Body of pancreas (tissue), 4 donors: ENCODE measurements at regions not wholly inside any gene's neighbourhood (a gene's known extent, or its start where the extent isn't known, plus 50 kb on each side); places are given as distances from the start of the nearest gene placed in this dataset.

Source experiments
- ATAC-seq: fragments of 150-250 bp; one replicate; pipeline ENCODE4 v1.9.1; 2016
- DNase-seq, 4 donors: peaks; one replicate each; pipeline ENCODE4 v3.0.0-alpha.2; 2019
- H3K27ac ChIP-seq, 4 donors: fragments of 200-600 bp; sonication (generic); 1 replicate in 3 of 4; 2 replicates in 1 of 4; pipeline versions ENCODE4 v1.5.1 to v1.6.1; 2016 to 2019; ENCODE audit warnings: mild to moderate bottlenecking in 1 of 4, mixed read lengths in 1 of 4, moderate library complexity in 1 of 4
- H3K27me3 ChIP-seq, 2 donors: fragments of 200-600 bp; sonication (generic); one replicate each; pipeline ENCODE4 v1.6.0; 2016; ENCODE audit warnings: mild to moderate bottlenecking in 1 of 2
- H3K36me3 ChIP-seq, 2 donors: fragments of 200-600 bp; sonication (generic); replicated peaks in 1 of 2; 2 replicates each; pipeline ENCODE4 v1.5.1; 2016; ENCODE audit warnings: low read depth in 2 of 2; ENCODE audit not compliant: insufficient read depth in 1 of 2
- H3K4me1 ChIP-seq: fragments of 200-600 bp; sonication (generic); one replicate; pipeline ENCODE4 v1.6.0; 2016
- H3K4me3 ChIP-seq, 2 donors: fragments of 200-600 bp; sonication (generic); 1 replicate in 1 of 2; 2 replicates in 1 of 2; pipeline ENCODE4 v1.5.1; 2016 to 2019
- H3K9me3 ChIP-seq, 3 donors: fragments of 200-600 bp; sonication (generic); 1 replicate in 2 of 3; 2 replicates in 1 of 3; pipeline ENCODE4 v1.5.1; 2016
- POLR2A ChIP-seq, 3 donors: fragments of 450-650 bp; IDR thresholded peaks; one replicate each; pipeline ENCODE4 v1.6.1; 2016; ENCODE audit warnings: antibody characterized with exemption in 3 of 3, mild to moderate bottlenecking in 2 of 3
- WGBS, 2 donors: methylation state at CpG; one replicate each; pipeline ENCODE4 v1.1.5; 2017; 5-methylcytosine and 5-hydroxymethylcytosine counted together
- intact Hi-C: fragments of 100-400 bp; cut with DNase I; formaldehyde crosslinking; loops from one replicate; pipeline ENCODE4 v1.15.1; 2023
- TF ChIP-seq, protein P1 (sequence below), 7 experiments: fragments of 450-650 bp in 4 of 7; fragments of 200-600 bp in 3 of 7; sonication (generic) in 3 of 7; IDR thresholded peaks; one replicate each; pipeline ENCODE4 v1.5.1; 2016 to 2019; ENCODE audit warnings: antibody characterized with exemption in 7 of 7

DNA sequence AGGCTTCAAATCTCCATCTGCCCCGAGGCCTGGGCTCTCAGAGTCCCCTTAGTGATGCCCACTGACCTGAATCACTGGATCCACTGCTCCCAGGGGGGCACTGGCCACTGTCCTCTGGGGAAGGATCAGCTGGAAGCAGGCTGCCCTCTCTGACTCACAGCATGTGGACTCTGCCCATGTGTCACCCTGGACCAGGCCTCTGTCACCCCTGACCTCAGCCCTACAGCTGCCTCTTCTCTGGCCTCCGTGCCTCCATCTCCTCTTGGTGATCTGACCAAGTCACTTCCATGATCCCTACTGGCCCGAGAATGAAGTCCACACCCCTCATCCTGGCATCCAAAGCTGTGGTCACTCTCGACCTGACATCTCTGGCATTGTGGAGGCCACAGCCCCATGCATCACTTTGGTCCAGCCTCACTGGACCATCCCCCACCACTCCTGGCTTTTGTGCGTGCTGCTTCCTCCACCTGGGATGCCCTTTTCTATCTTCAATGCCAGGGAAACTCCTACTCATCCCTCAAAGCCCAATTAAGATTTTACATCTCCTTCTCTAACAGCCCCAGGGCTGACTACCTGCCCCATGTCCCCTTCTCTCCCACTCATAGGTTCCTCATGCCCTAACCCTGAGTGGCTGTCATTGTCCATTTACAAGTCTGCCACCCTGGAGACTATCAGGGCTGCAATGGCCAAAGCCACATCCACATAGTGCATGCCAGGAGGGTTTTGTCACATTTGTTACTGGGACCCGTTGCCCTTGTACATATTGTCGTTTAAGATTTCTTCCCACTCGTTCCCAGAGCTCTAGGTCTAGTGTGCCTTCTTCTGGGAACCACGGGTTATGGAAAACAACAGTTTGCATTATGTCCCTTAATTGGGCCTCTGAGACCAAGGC is 685.0 kb downstream of the MATN1 start:
- intact Hi-C loops: no loop called here
- H3K27ac ChIP-seq: no peak overlapping the region
- peaks cover 0 to 8% (median 0%) of the 10 kb centered on the region in 3 donors for H3K9me3 ChIP-seq
- DNase-seq: no peak
- ATAC-seq: no peak
- no peak overlapping the region for H3K4me3 ChIP-seq
- WGBS, 2 donors: 72 to 86% methylated on average over 8 of the region's 9 CpGs
- H3K27me3 ChIP-seq: no peaks in the 10 kb centered on the region
- TF ChIP-seq, protein P1, sequence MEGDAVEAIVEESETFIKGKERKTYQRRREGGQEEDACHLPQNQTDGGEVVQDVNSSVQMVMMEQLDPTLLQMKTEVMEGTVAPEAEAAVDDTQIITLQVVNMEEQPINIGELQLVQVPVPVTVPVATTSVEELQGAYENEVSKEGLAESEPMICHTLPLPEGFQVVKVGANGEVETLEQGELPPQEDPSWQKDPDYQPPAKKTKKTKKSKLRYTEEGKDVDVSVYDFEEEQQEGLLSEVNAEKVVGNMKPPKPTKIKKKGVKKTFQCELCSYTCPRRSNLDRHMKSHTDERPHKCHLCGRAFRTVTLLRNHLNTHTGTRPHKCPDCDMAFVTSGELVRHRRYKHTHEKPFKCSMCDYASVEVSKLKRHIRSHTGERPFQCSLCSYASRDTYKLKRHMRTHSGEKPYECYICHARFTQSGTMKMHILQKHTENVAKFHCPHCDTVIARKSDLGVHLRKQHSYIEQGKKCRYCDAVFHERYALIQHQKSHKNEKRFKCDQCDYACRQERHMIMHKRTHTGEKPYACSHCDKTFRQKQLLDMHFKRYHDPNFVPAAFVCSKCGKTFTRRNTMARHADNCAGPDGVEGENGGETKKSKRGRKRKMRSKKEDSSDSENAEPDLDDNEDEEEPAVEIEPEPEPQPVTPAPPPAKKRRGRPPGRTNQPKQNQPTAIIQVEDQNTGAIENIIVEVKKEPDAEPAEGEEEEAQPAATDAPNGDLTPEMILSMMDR (IDR thresholded peaks at IDR 0.05): no peak
- TF ChIP-seq POLR2A (IDR thresholded peaks at IDR 0.05): no peak
- no peaks in the 10 kb centered on the region for H3K4me1 ChIP-seq
- H3K36me3 ChIP-seq: no peaks in the 10 kb centered on the region

- Histone ChIP-seq H3K27me3 (no peaks in the 10 kb centered on the region), H3K4me3 (no peak overlapping the region), H3K4me1 (no peaks in the 10 kb centered on the region), H3K9me3 (no peaks in the 10 kb centered on the region), H3K36me3 (no peaks in the 10 kb centered on the region), H3K27ac (no peak overlapping the region)
- ATAC-seq (no peak), DNase-seq (no peak)
- 73 to 83% methylated on average over 10 of the region's 10 CpGs for WGBS, 2 donors
- TF ChIP-seq, protein P1 (IDR thresholded peaks at IDR 0.05): no peak
- TF ChIP-seq POLR2A (IDR thresholded peaks at IDR 0.05): no peak
- intact Hi-C loops: no loop called here
Measured at GRCh38 chr1:30037251-30038118, 685.9 kb downstream of the MATN1 start.

DNA sequence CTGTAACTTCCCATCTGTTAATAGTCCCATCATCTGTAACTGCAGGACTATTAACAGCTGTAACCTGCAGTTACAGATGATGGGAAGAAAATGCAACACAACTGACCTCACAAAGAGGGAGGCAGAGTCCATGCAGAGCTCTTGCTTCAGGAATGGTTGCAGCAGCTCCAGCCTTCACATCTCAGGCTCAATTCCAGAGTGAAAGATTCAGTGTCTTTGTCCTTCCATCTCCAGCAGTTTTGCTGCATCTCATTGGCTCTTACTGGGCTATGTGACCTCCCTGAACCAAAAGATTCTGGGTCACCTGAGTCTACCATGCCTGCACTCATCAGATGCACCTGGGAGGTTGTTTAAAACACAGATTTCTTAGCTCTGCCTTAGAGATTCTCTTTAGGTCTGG is 686.7 kb downstream of the MATN1 start:
- TF ChIP-seq, protein P1 (IDR thresholded peaks at IDR 0.05): no peak
- TF ChIP-seq POLR2A (IDR thresholded peaks at IDR 0.05): no peak
- Histone ChIP-seq H3K27me3 (no peaks in the 10 kb centered on the region), H3K4me3 (no peak overlapping the region), H3K4me1 (no peaks in the 10 kb centered on the region), H3K36me3 (no peaks in the 10 kb centered on the region), H3K27ac (no peak overlapping the region), H3K9me3 (no peaks in the 10 kb centered on the region)
- intact Hi-C loops: no loop called here
- no peak for ATAC-seq
- DNase-seq: no peak

DNA sequence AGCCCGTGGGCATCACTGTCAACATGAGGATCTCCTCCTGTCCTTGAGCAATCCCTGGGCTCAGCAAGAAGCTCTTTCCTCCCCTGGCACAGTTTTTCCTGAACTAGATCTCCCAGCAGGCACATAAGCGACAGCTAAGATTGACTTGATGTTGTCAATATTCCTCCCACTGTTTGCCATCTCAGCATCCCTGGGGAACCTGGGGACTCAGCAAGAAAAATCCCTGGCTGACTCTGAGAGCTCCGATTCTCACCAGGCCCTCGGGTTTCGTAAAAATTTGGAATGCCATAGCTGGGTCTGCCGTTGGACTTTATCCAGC is 687.2 kb downstream of the MATN1 start:
- Histone ChIP-seq H3K27ac (no peak overlapping the region), H3K4me1 (no peaks in the 10 kb centered on the region), H3K27me3 (no peaks in the 10 kb centered on the region), H3K36me3 (no peaks in the 10 kb centered on the region), H3K9me3 (no peaks in the 10 kb centered on the region), H3K4me3 (no peak overlapping the region)
- TF ChIP-seq, protein P1 (IDR thresholded peaks at IDR 0.05): no peak
- TF ChIP-seq POLR2A (IDR thresholded peaks at IDR 0.05): no peak
- DNase-seq: no peak
- 63 to 81% methylated on average over 6 of the region's 6 CpGs for WGBS, 2 donors
- intact Hi-C loops: no loop called here
- ATAC-seq: no peak
